GM18907 (cell line): ENCODE measurements at regions not wholly inside any gene's neighbourhood (a gene's known extent, or its start where the extent isn't known, plus 50 kb on each side); places are given as distances from the start of the nearest gene placed in this dataset.
"Not testable (repeated sequence)": the region's sequence is repeated elsewhere in the genome, so short reads cannot be mapped to it uniquely, and the experiment has no call there.

Experiments
- ATAC-seq: cut with Tn5 transposase; IDR thresholded peaks from one replicate; pipeline ENCODE4 v1.9.1; 2021; ENCODE audit warnings: mild to moderate bottlenecking, moderate library complexity; ENCODE audit not compliant: unreplicated experiment

GRCh38 chr3:191737742-191738141 is 276.8 kb downstream of the PYDC2 start:
- no peak for ATAC-seq

GRCh38 chr3:191740712-191741111 is 279.7 kb downstream of the PYDC2 start:
- no peak for ATAC-seq

- not testable (repeated sequence) for ATAC-seq
These were observed 280.9 kb downstream of the PYDC2 start for GRCh38 chr3:191741847-191742350.

GRCh38 chr3:191743283-191743682 is 282.3 kb downstream of the PYDC2 start:
- no peak for ATAC-seq

GRCh38 chr3:191750618-191751017 is 289.7 kb downstream of the PYDC2 start:
- no peak for ATAC-seq

GRCh38 chr3:191753196-191753595 is 292.2 kb downstream of the PYDC2 start:
- ATAC-seq = no peak

- no peak for ATAC-seq
These were observed 300.9 kb downstream of the PYDC2 start for GRCh38 chr3:191761906-191762305.

GRCh38 chr3:191762323-191762960 is 301.5 kb downstream of the PYDC2 start:
- no peak for ATAC-seq

GRCh38 chr3:191768421-191768820 is 307.5 kb downstream of the PYDC2 start:
- ATAC-seq = no peak

GRCh38 chr3:191770541-191770940 is 309.6 kb downstream of the PYDC2 start:
- no peak for ATAC-seq

GRCh38 chr3:191774485-191774884 is 313.5 kb downstream of the PYDC2 start:
- no peak for ATAC-seq

GRCh38 chr3:191775451-191776233 is 314.7 kb downstream of the PYDC2 start:
- no peak for ATAC-seq

- no peak for ATAC-seq
These were observed 320.1 kb downstream of the PYDC2 start for GRCh38 chr3:191781044-191781443.

- ATAC-seq = no peak
These were observed 322.1 kb downstream of the PYDC2 start for GRCh38 chr3:191783024-191783423.

- no peak for ATAC-seq
These were observed 330.0 kb downstream of the PYDC2 start for GRCh38 chr3:191790934-191791333.

- no peak for ATAC-seq
These were observed 331.6 kb downstream of the PYDC2 start for GRCh38 chr3:191792580-191792979.

GRCh38 chr3:191795196-191795595 is 334.2 kb downstream of the PYDC2 start:
- ATAC-seq = no peak

- ATAC-seq = no peak
These were observed 336.3 kb downstream of the PYDC2 start for GRCh38 chr3:191797271-191797670.

GRCh38 chr3:191802671-191803070 is 341.7 kb downstream of the PYDC2 start:
- ATAC-seq = no peak

- no peak for ATAC-seq
These were observed 344.0 kb downstream of the PYDC2 start for GRCh38 chr3:191804935-191805334.

GRCh38 chr3:191808073-191808472 is 347.1 kb downstream of the PYDC2 start:
- no peak for ATAC-seq

GRCh38 chr3:191809326-191809949 is 348.5 kb downstream of the PYDC2 start:
- no peak for ATAC-seq
